GM21717 (cell line): ENCODE measurements at regions not wholly inside any gene's neighbourhood (a gene's known extent, or its start where the extent isn't known, plus 50 kb on each side); places are given as distances from the start of the nearest gene placed in this dataset.
"Not testable (repeated sequence)": the region's sequence is repeated elsewhere in the genome, so short reads cannot be mapped to it uniquely, and the experiment has no call there.

Experiments used
- ATAC-seq: cut with Tn5 transposase; IDR thresholded peaks from one replicate; pipeline ENCODE4 v1.9.1; 2021; ENCODE audit warnings: mild to moderate bottlenecking, moderate library complexity; ENCODE audit not compliant: unreplicated experiment

- no peak for ATAC-seq
Observed at GRCh38 chr18:55696811-55697210, 108.8 kb upstream of the TCF4 start.

DNA sequence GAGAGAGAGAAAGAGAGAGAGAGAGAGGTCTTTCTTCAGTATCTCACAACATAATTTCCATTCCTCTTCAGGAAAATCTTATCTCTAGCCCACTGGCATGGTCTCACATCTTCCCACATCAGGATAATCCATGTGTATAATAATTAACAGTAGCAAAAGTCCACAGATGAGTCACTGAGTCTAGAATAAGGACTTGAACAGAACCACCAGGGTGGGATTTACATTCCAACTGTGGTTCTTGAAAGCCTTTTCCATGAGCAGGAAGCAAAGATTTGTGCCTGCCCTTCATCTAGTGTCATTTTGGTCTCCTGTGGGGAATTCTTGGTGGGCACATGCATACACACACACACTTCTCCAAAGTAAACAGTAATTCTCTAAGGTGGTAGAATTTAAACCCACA is 107.1 kb upstream of the TCF4 start:
- no peak for ATAC-seq

- no peak for ATAC-seq
Observed at GRCh38 chr18:55694291-55694690, 106.3 kb upstream of the TCF4 start.

GRCh38 chr18:55688030-55688429 is 100.0 kb upstream of the TCF4 start:
- ATAC-seq: no peak

DNA sequence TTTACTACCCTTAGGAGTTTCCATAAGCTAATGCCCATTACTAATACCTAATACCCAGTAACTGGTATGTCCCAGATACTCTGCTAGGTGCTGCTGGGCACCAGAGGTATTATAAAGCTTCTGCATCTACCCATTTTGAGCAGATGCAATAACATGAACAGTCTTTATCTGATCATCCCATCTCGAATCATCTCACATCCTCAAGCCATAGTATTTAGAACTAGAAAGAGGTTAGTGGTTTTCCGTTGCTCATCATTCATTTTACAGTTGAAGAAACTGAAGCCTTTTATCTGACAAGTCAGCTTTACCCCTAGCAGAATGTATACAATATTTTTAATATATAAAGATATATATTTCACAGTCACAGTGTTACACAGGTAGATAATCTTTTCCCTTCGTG is 99.1 kb upstream of the TCF4 start:
- ATAC-seq: no peak

DNA sequence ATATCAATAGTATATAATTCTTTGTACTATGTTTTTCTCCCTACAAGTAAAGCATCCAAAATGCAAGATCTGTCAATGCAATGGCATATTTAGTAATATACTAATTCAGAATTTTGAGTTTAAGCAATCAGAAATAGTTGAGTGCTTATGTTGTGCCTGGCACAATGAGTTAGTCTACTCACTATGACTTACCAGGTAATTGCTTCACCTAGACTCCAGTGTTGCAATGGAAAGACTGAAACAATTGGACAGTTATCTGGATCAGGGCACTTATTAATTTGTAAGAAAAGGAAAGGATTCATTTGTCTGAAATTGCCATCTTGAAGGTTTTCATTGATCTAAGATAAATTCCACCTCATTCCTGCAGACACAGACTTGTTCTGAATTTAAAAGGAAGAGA is 97.6 kb upstream of the TCF4 start:
- no peak for ATAC-seq

GRCh38 chr18:55672574-55673361 is 84.8 kb upstream of the TCF4 start:
- no peak for ATAC-seq

DNA sequence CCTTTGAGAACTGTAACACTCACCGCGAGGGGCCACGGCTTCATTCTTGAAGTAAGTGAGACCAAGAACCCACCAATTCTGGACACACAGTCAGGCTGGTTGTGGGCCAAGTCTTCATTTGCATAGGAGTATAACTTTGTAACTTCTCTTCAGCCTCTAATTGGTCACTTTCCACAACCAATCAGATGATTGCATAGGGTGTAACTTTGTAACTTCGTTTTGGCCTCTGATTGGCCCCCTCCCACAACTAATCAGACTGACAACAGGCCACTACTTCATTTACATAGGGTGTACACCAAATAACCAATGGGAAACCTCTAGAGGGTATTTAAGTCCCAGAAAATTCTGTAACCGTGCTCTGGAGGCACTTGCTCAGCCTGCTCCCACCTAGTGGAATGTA is 77.5 kb upstream of the TCF4 start:
- ATAC-seq: no peak

- not testable (repeated sequence) for ATAC-seq
Observed at GRCh38 chr18:55664758-55665400, 76.9 kb upstream of the TCF4 start.

DNA sequence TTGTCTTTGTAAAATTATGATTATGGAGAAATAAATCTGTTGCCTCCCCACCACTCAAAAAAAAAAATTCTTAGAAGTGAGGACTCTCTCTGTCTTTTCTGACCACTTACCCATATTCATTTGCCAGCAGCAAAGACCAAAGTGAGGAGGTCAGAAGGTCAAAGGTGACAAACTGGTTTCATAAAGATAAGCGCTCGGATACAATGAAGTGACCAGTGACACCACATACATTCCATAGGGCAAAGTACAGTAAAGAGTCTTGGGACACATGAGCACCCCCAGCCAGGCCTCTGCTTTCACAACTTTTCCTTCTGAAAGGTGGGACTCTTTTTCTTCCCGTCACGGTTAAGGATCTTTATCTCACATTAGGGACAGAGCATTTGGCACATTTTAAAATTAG is 75.9 kb upstream of the TCF4 start:
- no peak for ATAC-seq

DNA sequence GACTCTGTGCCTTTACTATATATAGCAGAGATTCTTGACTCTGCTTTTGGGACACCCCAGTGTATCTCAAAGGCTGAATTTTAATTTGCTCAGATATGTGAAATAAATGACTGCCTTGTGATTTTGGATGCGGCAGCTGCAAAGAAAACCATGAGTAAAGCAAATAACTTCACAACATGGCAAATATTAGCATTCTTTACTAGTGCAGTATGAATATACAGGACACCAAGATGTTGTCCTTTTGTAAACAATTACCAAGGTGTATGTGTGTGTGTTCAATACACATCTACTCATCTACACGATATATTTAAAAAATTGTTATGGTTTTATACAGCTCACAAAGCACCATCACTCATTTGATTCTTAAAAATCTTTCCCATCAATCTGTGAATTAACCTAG is 70.6 kb upstream of the TCF4 start:
- no peak for ATAC-seq

DNA sequence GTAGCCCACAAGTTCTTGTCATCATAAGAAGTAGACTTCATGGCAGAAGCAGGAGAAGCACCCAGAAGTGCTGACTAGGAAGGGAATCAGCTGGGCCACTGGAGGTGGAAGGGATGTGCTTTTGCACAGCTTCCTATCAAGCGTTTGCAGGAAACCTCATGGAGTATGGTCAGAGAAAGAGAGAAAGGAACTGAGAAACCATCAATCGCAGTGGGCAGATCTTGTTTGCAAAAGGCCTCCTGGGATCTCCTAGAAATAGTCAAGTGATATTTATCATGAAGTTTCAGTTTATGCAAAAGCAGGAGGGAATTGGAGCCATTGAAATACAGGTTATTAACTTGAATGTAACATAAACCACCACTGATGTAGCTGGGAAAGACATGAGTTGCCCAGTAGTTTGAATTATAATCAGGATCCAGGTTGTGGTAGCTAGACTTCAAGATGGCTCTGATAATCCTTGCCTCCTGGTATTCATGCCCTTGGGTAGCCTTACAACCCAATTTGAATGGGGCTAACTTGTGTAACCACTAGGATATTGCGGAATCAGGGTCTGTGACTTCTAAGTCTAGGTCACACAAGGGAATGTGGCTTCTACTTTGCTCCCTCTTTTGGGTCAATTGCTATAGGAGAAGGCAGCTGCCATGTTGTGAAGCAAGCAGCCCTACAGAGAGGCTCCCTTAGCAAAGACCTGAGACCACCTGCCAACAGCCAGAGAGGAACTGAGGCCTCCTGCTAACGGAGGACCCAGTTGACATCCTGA is 69.8 kb upstream of the TCF4 start:
- ATAC-seq: no peak

DNA sequence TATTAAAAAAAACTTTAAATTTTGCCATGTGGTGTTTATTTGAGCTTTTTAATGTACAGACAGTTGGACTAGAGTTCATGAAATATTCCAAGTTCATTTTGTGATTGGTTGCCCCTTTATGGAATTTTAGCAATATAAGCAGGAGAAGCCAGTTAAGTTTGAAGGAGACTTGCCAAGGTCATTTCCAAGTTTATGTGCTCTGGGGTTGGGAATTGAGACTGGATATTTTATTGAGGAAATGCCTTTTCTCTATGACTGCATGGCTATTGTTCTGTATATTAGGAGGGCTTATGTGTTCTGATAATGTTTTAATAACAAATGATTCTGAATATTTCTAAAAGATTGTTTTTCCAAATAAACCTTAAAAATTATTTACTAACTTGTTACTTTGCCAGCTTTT is 67.0 kb upstream of the TCF4 start:
- no peak for ATAC-seq

- no peak for ATAC-seq
Observed at GRCh38 chr18:55651236-55651635, 63.2 kb upstream of the TCF4 start.

- no peak for ATAC-seq
Observed at GRCh38 chr18:55650363-55650870, 62.4 kb upstream of the TCF4 start.

GRCh38 chr18:55647331-55647730 is 59.3 kb upstream of the TCF4 start:
- no peak for ATAC-seq

DNA sequence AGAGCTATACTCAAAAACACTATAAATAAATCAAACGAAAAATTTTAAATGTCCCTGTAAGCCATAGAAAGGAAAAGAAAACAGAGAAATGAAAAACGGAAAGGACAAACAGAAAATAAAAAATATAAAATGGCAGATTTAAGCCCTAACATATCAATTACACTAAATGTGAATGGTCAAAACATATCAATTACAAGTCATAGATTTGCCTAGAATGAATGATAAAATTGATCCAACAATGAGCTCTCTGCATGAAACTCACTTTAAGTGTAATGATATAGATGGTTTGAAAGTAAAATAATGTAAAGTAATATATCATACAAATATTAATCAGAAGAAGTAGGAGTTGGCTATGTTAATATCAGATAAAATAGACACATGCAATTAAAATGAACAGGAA is 54.2 kb upstream of the TCF4 start:
- ATAC-seq: no peak

GRCh38 chr18:55641486-55641885 is 53.5 kb upstream of the TCF4 start:
- no peak for ATAC-seq
